Vagina (tissue), 2 donors: ENCODE measurements at regions not wholly inside any gene's neighbourhood (a gene's known extent, or its start where the extent isn't known, plus 50 kb on each side); places are given as distances from the start of the nearest gene placed in this dataset.

Experiments used
- POLR2A ChIP-seq, 2 donors: fragments of 450-650 bp; IDR thresholded peaks; one replicate each; pipeline ENCODE4 v1.6.1; 2017; ENCODE audit warnings: antibody characterized with exemption in 2 of 2, mild to moderate bottlenecking in 2 of 2, moderate library complexity in 2 of 2
- TF ChIP-seq, protein P1 (sequence below), 3 experiments: fragments of 450-650 bp in 2 of 3; fragments of 200-600 bp in 1 of 3; sonication (generic) in 1 of 3; IDR thresholded peaks; one replicate each; pipeline ENCODE4 v1.5.1; 2017 to 2019; ENCODE audit warnings: antibody characterized with exemption in 3 of 3, mild to moderate bottlenecking in 2 of 3, moderate library complexity in 2 of 3

DNA sequence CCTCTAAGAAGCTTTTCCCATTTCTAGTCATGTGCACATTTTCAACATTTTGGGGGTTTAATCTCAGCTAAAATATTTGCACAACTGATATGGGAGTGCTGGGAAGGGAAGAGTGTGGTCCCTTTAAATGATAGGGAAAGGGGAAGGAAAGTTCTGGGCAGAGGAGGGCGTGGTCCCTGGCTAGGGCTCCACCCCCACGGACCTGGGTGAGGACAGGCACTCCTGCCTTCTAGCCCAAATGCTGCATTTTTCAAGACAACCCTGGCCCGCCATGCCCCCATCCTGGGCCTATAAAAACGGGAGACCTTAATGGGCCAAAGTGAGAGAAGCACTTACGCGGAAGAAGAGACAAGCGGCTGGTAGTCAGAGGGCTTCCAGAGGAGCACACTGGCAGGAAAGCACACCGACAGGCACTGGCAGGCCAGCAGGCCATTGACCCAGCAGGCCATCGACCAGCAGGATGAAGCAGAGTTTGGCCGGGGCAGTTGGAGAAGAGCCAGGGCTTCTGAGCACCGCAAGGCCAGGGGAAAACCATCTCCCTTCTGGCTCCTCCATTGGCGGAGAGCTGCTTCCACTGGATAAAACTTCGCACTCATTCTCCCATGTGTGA lies 266.7 kb downstream of the SPRY2 start:
- TF ChIP-seq, protein P1, sequence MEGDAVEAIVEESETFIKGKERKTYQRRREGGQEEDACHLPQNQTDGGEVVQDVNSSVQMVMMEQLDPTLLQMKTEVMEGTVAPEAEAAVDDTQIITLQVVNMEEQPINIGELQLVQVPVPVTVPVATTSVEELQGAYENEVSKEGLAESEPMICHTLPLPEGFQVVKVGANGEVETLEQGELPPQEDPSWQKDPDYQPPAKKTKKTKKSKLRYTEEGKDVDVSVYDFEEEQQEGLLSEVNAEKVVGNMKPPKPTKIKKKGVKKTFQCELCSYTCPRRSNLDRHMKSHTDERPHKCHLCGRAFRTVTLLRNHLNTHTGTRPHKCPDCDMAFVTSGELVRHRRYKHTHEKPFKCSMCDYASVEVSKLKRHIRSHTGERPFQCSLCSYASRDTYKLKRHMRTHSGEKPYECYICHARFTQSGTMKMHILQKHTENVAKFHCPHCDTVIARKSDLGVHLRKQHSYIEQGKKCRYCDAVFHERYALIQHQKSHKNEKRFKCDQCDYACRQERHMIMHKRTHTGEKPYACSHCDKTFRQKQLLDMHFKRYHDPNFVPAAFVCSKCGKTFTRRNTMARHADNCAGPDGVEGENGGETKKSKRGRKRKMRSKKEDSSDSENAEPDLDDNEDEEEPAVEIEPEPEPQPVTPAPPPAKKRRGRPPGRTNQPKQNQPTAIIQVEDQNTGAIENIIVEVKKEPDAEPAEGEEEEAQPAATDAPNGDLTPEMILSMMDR (IDR thresholded peaks at IDR 0.05): no peak
- no peak for TF ChIP-seq POLR2A (IDR thresholded peaks at IDR 0.05)
